Activated naive CD4-positive, alpha-beta T cell treated with anti-CD3 and anti-CD28 coated beads for 36 hours (primary cell): ENCODE measurements at regions not wholly inside any gene's neighbourhood (a gene's known extent, or its start where the extent isn't known, plus 50 kb on each side); places are given as distances from the start of the nearest gene placed in this dataset.

Experiments
- CTCF ChIA-PET: fragments of 350-600 bp; sonication (Branson Sonifier 250); formaldehyde crosslinking; loops from one replicate; lab custom pipeline; 2021; ENCODE audit warnings: antibody characterized with exemption; lab: Charles Lee
- DNase-seq: peaks from one replicate; pipeline ENCODE4 v3.0.0-alpha.2; 2020
- H3K27ac Mint-ChIP-seq: one replicate; pipeline ENCODE4 v1.8.0; 2021; ENCODE audit warnings: mild to moderate bottlenecking, mixed read lengths
- H3K27me3 Mint-ChIP-seq: one replicate; pipeline ENCODE4 v1.8.0; 2021; ENCODE audit warnings: low read depth, mixed read lengths
- H3K36me3 Mint-ChIP-seq: one replicate; pipeline ENCODE4 v1.8.0; 2021; ENCODE audit warnings: low read depth, mixed read lengths
- H3K4me1 Mint-ChIP-seq: one replicate; pipeline ENCODE4 v1.8.0; 2021; ENCODE audit warnings: low read depth, mixed read lengths
- H3K4me3 Mint-ChIP-seq: one replicate; pipeline ENCODE4 v1.8.0; 2021; ENCODE audit warnings: mild to moderate bottlenecking, moderate library complexity, mixed read lengths
- H3K9me3 Mint-ChIP-seq: one replicate; pipeline ENCODE4 v1.8.0; 2021; ENCODE audit warnings: mixed read lengths
- intact Hi-C: fragments of 100-400 bp; cut with micrococcal nuclease; formaldehyde crosslinking; loops from one replicate; pipeline ENCODE4 v1.15.1; 2023

GRCh38 chr1:112260699-112261098 is 135.3 kb upstream of the CTTNBP2NL start:
- H3K27me3 Mint-ChIP-seq: no peaks in the 10 kb centered on the region
- DNase-seq: no peak
- H3K36me3 Mint-ChIP-seq: no peaks in the 10 kb centered on the region
- no peak overlapping the region for H3K27ac Mint-ChIP-seq
- intact Hi-C loops: no loop called here
- H3K4me1 Mint-ChIP-seq: no peaks in the 10 kb centered on the region
- no peaks in the 10 kb centered on the region for H3K9me3 Mint-ChIP-seq
- CTCF ChIA-PET: no interaction called here
- H3K4me3 Mint-ChIP-seq: no peak overlapping the region

GRCh38 chr1:112262316-112262715 is 133.7 kb upstream of the CTTNBP2NL start:
- Mint-ChIP-seq H3K27ac (no peak overlapping the region), H3K27me3 (no peaks in the 10 kb centered on the region), H3K4me3 (no peak overlapping the region), H3K9me3 (no peaks in the 10 kb centered on the region), H3K4me1 (no peaks in the 10 kb centered on the region), H3K36me3 (no peaks in the 10 kb centered on the region)
- intact Hi-C loops: no loop called here
- no peak for DNase-seq
- CTCF ChIA-PET: interaction anchor here (0.6 kb wide), 1 partner anchor 8 kb away, joined by 4 read pairs; no protein-coding TSS in a partner anchor

GRCh38 chr1:112263042-112263441 is 133.0 kb upstream of the CTTNBP2NL start:
- no peaks in the 10 kb centered on the region for H3K9me3 Mint-ChIP-seq
- H3K4me3 Mint-ChIP-seq: no peak overlapping the region
- no peak overlapping the region for H3K27ac Mint-ChIP-seq
- no peaks in the 10 kb centered on the region for H3K36me3 Mint-ChIP-seq
- no peak for DNase-seq
- CTCF ChIA-PET: interaction anchor here (0.6 kb wide), 1 partner anchor 9 kb away, joined by 4 read pairs; no protein-coding TSS in a partner anchor
- H3K27me3 Mint-ChIP-seq: no peaks in the 10 kb centered on the region
- intact Hi-C loops: no loop called here
- H3K4me1 Mint-ChIP-seq: no peaks in the 10 kb centered on the region

- Mint-ChIP-seq H3K4me1 (no peaks in the 10 kb centered on the region), H3K27ac (no peak overlapping the region), H3K4me3 (no peak overlapping the region), H3K27me3 (no peaks in the 10 kb centered on the region), H3K9me3 (no peaks in the 10 kb centered on the region), H3K36me3 (no peaks in the 10 kb centered on the region)
- CTCF ChIA-PET: no interaction called here
- intact Hi-C loops: no loop called here
- DNase-seq: no peak
Observed at GRCh38 chr1:112263453-112263852, 132.6 kb upstream of the CTTNBP2NL start.

GRCh38 chr1:112264010-112264409 is 132.0 kb upstream of the CTTNBP2NL start:
- DNase-seq: no peak
- Mint-ChIP-seq H3K4me3 (no peak overlapping the region), H3K9me3 (no peaks in the 10 kb centered on the region), H3K4me1 (no peaks in the 10 kb centered on the region), H3K27me3 (no peaks in the 10 kb centered on the region), H3K36me3 (no peaks in the 10 kb centered on the region), H3K27ac (no peak overlapping the region)
- CTCF ChIA-PET: no interaction called here
- intact Hi-C loops: no loop called here

GRCh38 chr1:112264553-112264952 is 131.5 kb upstream of the CTTNBP2NL start:
- intact Hi-C loops: no loop called here
- Mint-ChIP-seq H3K9me3 (no peaks in the 10 kb centered on the region), H3K27ac (no peak overlapping the region), H3K27me3 (no peaks in the 10 kb centered on the region), H3K36me3 (no peaks in the 10 kb centered on the region), H3K4me1 (no peaks in the 10 kb centered on the region), H3K4me3 (no peak overlapping the region)
- CTCF ChIA-PET: no interaction called here
- no peak for DNase-seq

- CTCF ChIA-PET: no interaction called here
- H3K27me3 Mint-ChIP-seq: no peaks in the 10 kb centered on the region
- no peaks in the 10 kb centered on the region for H3K36me3 Mint-ChIP-seq
- no peak overlapping the region for H3K4me3 Mint-ChIP-seq
- no peak overlapping the region for H3K27ac Mint-ChIP-seq
- H3K9me3 Mint-ChIP-seq: no peaks in the 10 kb centered on the region
- no peaks in the 10 kb centered on the region for H3K4me1 Mint-ChIP-seq
- intact Hi-C loops: no loop called here
- no peak for DNase-seq
Observed at GRCh38 chr1:112265931-112266330, 130.1 kb upstream of the CTTNBP2NL start.

- Mint-ChIP-seq H3K27me3 (no peaks in the 10 kb centered on the region), H3K4me1 (no peaks in the 10 kb centered on the region), H3K36me3 (no peaks in the 10 kb centered on the region), H3K9me3 (no peaks in the 10 kb centered on the region), H3K4me3 (no peak overlapping the region), H3K27ac (no peak overlapping the region)
- CTCF ChIA-PET: interaction anchor here (1.5 kb wide), 1 partner anchor 10 kb away, joined by 3 read pairs; no protein-coding TSS in a partner anchor
- no peak for DNase-seq
- intact Hi-C loops: no loop called here
Observed at GRCh38 chr1:112267206-112267605, 128.8 kb upstream of the CTTNBP2NL start.

- CTCF ChIA-PET: interaction anchor here (1.5 kb wide), 1 partner anchor 10 kb away, joined by 3 read pairs; no protein-coding TSS in a partner anchor
- Mint-ChIP-seq H3K27me3 (peaks cover 5% of the 10 kb centered on the region), H3K9me3 (no peaks in the 10 kb centered on the region), H3K36me3 (no peaks in the 10 kb centered on the region), H3K4me1 (no peaks in the 10 kb centered on the region), H3K4me3 (no peak overlapping the region), H3K27ac (no peak overlapping the region)
- intact Hi-C loops: no loop called here
- DNase-seq: no peak
Observed at GRCh38 chr1:112267929-112268328, 128.1 kb upstream of the CTTNBP2NL start.

- H3K27me3 Mint-ChIP-seq: peaks cover 7% of the 10 kb centered on the region
- no peak overlapping the region for H3K4me3 Mint-ChIP-seq
- no peaks in the 10 kb centered on the region for H3K9me3 Mint-ChIP-seq
- CTCF ChIA-PET: interaction anchor here (1.5 kb wide), 1 partner anchor 9 kb away, joined by 3 read pairs; no protein-coding TSS in a partner anchor
- intact Hi-C loops: no loop called here
- H3K36me3 Mint-ChIP-seq: no peaks in the 10 kb centered on the region
- H3K27ac Mint-ChIP-seq: no peak overlapping the region
- DNase-seq: no peak
- H3K4me1 Mint-ChIP-seq: no peaks in the 10 kb centered on the region
Observed at GRCh38 chr1:112268408-112268807, 127.6 kb upstream of the CTTNBP2NL start.

- Mint-ChIP-seq H3K4me3 (no peak overlapping the region), H3K9me3 (peaks cover 8% of the 10 kb centered on the region), H3K27ac (no peak overlapping the region), H3K36me3 (no peaks in the 10 kb centered on the region), H3K4me1 (no peaks in the 10 kb centered on the region), H3K27me3 (peaks cover 16% of the 10 kb centered on the region)
- intact Hi-C loops: no loop called here
- CTCF ChIA-PET: interaction anchor here (1.2 kb wide), 1 partner anchor 33 kb away, joined by 3 read pairs; no protein-coding TSS in a partner anchor
- DNase-seq: no peak
Observed at GRCh38 chr1:112271270-112271669, 124.7 kb upstream of the CTTNBP2NL start.

- Mint-ChIP-seq H3K27ac (no peak overlapping the region), H3K9me3 (peaks cover 8% of the 10 kb centered on the region), H3K36me3 (no peaks in the 10 kb centered on the region), H3K4me1 (no peaks in the 10 kb centered on the region), H3K27me3 (peaks cover 16% of the 10 kb centered on the region), H3K4me3 (no peak overlapping the region)
- CTCF ChIA-PET: interaction anchor here (1.2 kb wide), 1 partner anchor 32 kb away, joined by 3 read pairs; no protein-coding TSS in a partner anchor
- intact Hi-C loops: no loop called here
- DNase-seq: no peak
Observed at GRCh38 chr1:112272101-112272772, 123.8 kb upstream of the CTTNBP2NL start.

GRCh38 chr1:112284796-112285195 is 111.2 kb upstream of the CTTNBP2NL start:
- Mint-ChIP-seq H3K4me1 (no peaks in the 10 kb centered on the region), H3K4me3 (no peak overlapping the region), H3K36me3 (no peaks in the 10 kb centered on the region), H3K27ac (no peak overlapping the region), H3K27me3 (peaks cover 31% of the 10 kb centered on the region), H3K9me3 (no peaks in the 10 kb centered on the region)
- intact Hi-C loops: no loop called here
- no peak for DNase-seq
- CTCF ChIA-PET: no interaction called here
